ENCODE measurements at regions not wholly inside any gene's neighbourhood (a gene's known extent, or its start where the extent isn't known, plus 50 kb on each side); places are given as distances from the start of the nearest gene placed in this dataset.

DNA sequence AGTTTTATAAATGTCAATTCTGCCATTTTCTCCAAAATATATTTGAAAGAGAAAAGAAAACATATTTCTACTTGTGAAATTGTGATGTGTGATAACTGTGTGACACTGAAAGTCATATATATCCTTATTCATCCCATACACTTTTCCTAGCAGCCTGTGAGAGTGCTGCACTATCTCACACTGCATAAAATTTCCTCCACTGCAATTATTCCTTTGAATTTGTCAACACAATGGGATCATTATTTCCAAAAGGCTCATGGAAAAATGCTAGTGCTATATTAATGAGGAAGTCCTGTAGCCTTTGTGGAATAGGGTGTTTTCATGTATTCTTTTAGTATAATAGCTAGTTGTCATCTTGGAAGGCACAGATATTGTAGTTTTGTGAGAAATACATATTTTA lies 504.1 kb downstream of the RPL10L start:
- Histone ChIP-seq H3K36me3 (ENCODE audit: control insufficient read depth, insufficient read depth, low read length) (no peaks in the 10 kb centered on the region), H3K27ac (ENCODE audit: low read length) (no peak overlapping the region), H3K4me3 (ENCODE audit: low read length) (no peak overlapping the region), H3K9me3 (ENCODE audit: control insufficient read depth, insufficient read depth, low read length) (no peaks in the 10 kb centered on the region), H3K4me1 (ENCODE audit: control insufficient read depth, insufficient read depth, low read length) (no peaks in the 10 kb centered on the region), H3K27me3 (ENCODE audit: control insufficient read depth, insufficient read depth, low read length) (no peaks in the 10 kb centered on the region)
- intact Hi-C loops (cut with micrococcal nuclease): no loop called here
- TF ChIP-seq CTCF (IDR thresholded peaks at IDR 0.05): no peak
- H3K4me3 Mint-ChIP-seq: no peak overlapping the region
- DNase-seq (no peak), ATAC-seq (no peak)
- no peaks in the 10 kb centered on the region for H3K27me3 Mint-ChIP-seq (ENCODE audit: low read depth in 2 of 2)
- peaks cover 10% of the 10 kb centered on the region for H3K36me3 Mint-ChIP-seq
- no peaks in the 10 kb centered on the region for H3K4me1 Mint-ChIP-seq
- peaks cover 26 to 42% of the 10 kb centered on the region in 2 donors for H3K9me3 Mint-ChIP-seq
- no peak overlapping the region for H3K27ac Mint-ChIP-seq

DNA sequence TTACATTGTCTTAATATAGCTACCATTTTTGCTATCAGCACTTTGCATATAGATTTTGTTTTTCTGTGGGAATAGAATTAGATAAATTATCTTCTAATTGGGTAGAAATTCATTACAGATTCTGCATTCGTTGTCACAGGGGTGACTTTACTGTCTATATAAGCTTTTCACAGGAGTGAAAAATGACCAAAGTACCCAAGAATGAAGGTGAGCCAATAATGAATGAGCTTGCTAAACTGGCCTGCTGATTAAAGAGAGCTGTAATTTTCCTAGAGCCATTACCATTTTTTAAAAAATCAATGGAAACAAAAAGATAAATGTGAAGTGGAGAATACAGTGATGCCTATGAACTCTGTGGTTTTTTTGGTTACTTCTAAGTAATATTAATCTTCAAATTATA lies 504.6 kb downstream of the RPL10L start:
- Histone ChIP-seq H3K4me1 (ENCODE audit: control insufficient read depth, insufficient read depth, low read length) (no peaks in the 10 kb centered on the region), H3K27me3 (ENCODE audit: control insufficient read depth, insufficient read depth, low read length) (no peaks in the 10 kb centered on the region), H3K9me3 (ENCODE audit: control insufficient read depth, insufficient read depth, low read length) (no peaks in the 10 kb centered on the region), H3K27ac (ENCODE audit: low read length) (no peak overlapping the region), H3K4me3 (ENCODE audit: low read length) (no peak overlapping the region), H3K36me3 (ENCODE audit: control insufficient read depth, insufficient read depth, low read length) (no peaks in the 10 kb centered on the region)
- H3K4me1 Mint-ChIP-seq: no peaks in the 10 kb centered on the region
- ATAC-seq: no peak
- no peak for DNase-seq
- no peak overlapping the region for H3K27ac Mint-ChIP-seq
- H3K4me3 Mint-ChIP-seq: no peak overlapping the region
- H3K9me3 Mint-ChIP-seq: peaks cover 26 to 42% of the 10 kb centered on the region in 2 donors
- intact Hi-C loops (cut with micrococcal nuclease): no loop called here
- TF ChIP-seq CTCF (IDR thresholded peaks at IDR 0.05): no peak
- peaks cover 10% of the 10 kb centered on the region for H3K36me3 Mint-ChIP-seq
- no peaks in the 10 kb centered on the region for H3K27me3 Mint-ChIP-seq (ENCODE audit: low read depth in 2 of 2)
- 93% methylated on average over 1 of the region's 1 CpG for WGBS (ENCODE audit: insufficient coverage)

- Histone ChIP-seq H3K4me3 (ENCODE audit: low read length) (no peak overlapping the region), H3K9me3 (ENCODE audit: control insufficient read depth, insufficient read depth, low read length) (no peaks in the 10 kb centered on the region), H3K36me3 (ENCODE audit: control insufficient read depth, insufficient read depth, low read length) (no peaks in the 10 kb centered on the region), H3K27ac (ENCODE audit: low read length) (no peak overlapping the region), H3K4me1 (ENCODE audit: control insufficient read depth, insufficient read depth, low read length) (no peaks in the 10 kb centered on the region), H3K27me3 (ENCODE audit: control insufficient read depth, insufficient read depth, low read length) (no peaks in the 10 kb centered on the region)
- intact Hi-C loops (cut with micrococcal nuclease): no loop called here
- Mint-ChIP-seq H3K36me3 (no peaks in the 10 kb centered on the region), H3K4me3 (no peak overlapping the region), H3K4me1 (no peaks in the 10 kb centered on the region), H3K27ac (no peak overlapping the region), H3K9me3 (peaks cover 22 to 35% of the 10 kb centered on the region in 2 donors), H3K27me3 (ENCODE audit: low read depth in 2 of 2) (no peaks in the 10 kb centered on the region)
- 88% methylated on average over 1 of the region's 2 CpGs for WGBS (ENCODE audit: insufficient coverage)
- no peak for ATAC-seq
- no peak for TF ChIP-seq CTCF (IDR thresholded peaks at IDR 0.05)
- DNase-seq: no peak
Measured at GRCh38 chr14:46140445-46140844, 511.1 kb downstream of the RPL10L start.

GRCh38 chr14:46139649-46140048 lies 511.9 kb downstream of the RPL10L start:
- Histone ChIP-seq H3K27me3 (ENCODE audit: control insufficient read depth, insufficient read depth, low read length) (no peaks in the 10 kb centered on the region), H3K27ac (ENCODE audit: low read length) (no peak overlapping the region), H3K4me3 (ENCODE audit: low read length) (no peak overlapping the region), H3K9me3 (ENCODE audit: control insufficient read depth, insufficient read depth, low read length) (no peaks in the 10 kb centered on the region), H3K36me3 (ENCODE audit: control insufficient read depth, insufficient read depth, low read length) (no peaks in the 10 kb centered on the region), H3K4me1 (ENCODE audit: control insufficient read depth, insufficient read depth, low read length) (no peaks in the 10 kb centered on the region)
- 82% methylated on average over 2 of the region's 5 CpGs for whole genome bisulfite sequencing (ENCODE audit: insufficient coverage)
- no peak for TF ChIP-seq CTCF (IDR thresholded peaks at IDR 0.05)
- Mint-ChIP-seq H3K9me3 (peaks cover 22 to 31% of the 10 kb centered on the region in 2 donors), H3K4me3 (no peak overlapping the region), H3K27ac (no peak overlapping the region), H3K36me3 (no peaks in the 10 kb centered on the region), H3K27me3 (ENCODE audit: low read depth in 2 of 2) (no peaks in the 10 kb centered on the region), H3K4me1 (no peaks in the 10 kb centered on the region)
- ATAC-seq (no peak), DNase-seq (no peak)
- intact Hi-C loops (cut with micrococcal nuclease): no loop called here
